NCI-H1048 (cell line): ENCODE measurements at regions not wholly inside any gene's neighbourhood (a gene's known extent, or its start where the extent isn't known, plus 50 kb on each side); places are given as distances from the start of the nearest gene placed in this dataset.

Source experiments
- DNase-seq: peaks from one replicate; lab custom pipeline; 2025; lab: John Stamatoyannopoulos, UW

- no peak for DNase-seq
These were observed 1362.7 kb upstream of the FAM98A start for GRCh38 chr2:34961822-34962221.

DNA sequence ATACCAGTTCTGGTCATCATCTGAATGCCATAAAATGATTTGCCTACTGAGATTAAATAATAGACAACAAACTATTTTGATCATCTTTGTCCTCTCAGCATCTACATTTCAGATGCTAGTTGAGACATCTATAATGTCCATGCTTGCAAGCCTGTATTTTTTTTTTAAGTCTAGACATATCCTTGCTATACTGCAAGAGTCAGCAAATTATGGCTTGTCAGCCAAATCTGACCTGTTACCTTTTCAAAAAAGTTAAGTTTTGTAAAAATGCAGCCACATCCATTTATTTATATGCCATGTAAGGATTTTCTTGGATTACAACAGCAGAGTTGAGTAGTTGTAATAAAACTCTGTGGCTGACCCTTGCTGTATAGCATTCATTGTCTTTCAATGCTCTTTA is 1355.7 kb upstream of the FAM98A start:
- no peak for DNase-seq

GRCh38 chr2:34950797-34951196 is 1351.7 kb upstream of the FAM98A start:
- DNase-seq, result no peak

DNA sequence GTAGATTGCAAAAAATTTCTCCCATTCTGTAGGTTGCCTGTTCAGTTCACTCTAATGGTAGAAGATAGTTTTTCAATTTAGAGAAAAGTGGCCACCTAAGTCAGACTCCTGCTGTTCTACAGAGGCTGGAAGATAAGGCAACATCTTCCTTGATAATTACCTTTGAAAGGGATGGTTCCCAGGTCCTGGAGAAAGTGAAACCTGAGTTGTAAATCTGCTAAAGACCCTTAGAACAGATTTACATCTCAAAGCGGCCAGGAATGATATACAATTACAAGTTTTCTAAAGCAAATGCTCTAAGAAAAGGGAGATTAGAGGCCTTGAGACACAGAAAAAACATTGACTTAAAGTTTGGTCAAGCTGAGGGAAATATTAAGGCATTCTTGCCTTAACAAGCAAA is 1350.2 kb upstream of the FAM98A start:
- DNase-seq, result no peak

- DNase-seq, result no peak
These were observed 1337.0 kb upstream of the FAM98A start for GRCh38 chr2:34936089-34936488.

GRCh38 chr2:34912084-34912483 is 1313.0 kb upstream of the FAM98A start:
- no peak for DNase-seq

DNA sequence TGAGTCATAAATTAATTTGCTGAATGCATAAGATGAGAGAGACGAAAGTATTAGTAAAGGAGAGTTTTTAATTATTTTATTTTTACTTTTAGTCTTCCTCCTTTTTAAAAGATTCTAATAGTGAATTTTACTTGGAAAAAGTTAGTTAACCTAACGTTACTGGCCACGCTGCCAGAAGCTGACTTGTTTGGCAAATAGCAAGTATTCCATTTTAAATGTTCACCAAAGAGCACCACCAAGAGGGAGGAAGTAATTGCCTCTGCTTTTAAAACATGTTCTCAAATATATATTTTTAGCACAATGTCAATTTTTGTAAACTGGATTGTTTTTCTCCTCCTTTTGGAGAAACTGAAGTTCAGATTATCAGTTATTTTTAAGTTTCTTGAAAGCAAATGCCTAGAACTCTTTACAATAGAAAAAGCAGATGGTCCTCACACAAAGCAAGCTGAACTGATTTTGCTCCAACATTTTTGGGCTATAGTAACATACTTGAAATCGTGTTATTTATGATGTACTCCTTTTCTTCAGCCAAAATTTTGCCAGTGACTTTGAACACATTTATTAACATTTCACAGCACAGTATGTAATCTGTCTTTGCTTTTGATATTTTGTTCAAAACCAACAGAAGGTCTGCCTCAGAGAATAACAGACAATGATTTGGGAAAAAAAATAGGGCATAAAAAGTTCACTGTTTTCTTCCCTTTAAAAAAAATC is 1311.0 kb upstream of the FAM98A start:
- DNase-seq, result no peak

- no peak for DNase-seq
These were observed 1308.7 kb upstream of the FAM98A start for GRCh38 chr2:34907812-34908211.

DNA sequence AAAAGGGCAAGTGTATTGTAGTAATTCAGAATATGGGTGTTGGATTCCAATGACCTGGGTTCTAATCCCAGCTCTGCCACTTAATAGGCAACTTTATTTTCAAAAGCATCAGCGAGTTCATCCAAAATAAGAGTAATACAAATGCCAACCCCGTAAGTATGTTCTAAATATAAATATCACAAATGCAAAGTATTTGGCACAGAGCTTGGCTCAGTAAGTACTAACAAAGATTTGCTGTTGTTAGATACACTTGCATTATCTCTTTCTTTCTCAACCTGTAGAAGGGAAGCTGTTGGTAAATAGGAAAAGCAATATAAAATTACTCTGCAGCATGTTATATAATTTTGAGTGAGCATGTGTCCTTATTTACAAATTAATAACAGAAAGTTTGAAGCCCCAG is 1302.6 kb upstream of the FAM98A start:
- DNase-seq, result no peak

DNA sequence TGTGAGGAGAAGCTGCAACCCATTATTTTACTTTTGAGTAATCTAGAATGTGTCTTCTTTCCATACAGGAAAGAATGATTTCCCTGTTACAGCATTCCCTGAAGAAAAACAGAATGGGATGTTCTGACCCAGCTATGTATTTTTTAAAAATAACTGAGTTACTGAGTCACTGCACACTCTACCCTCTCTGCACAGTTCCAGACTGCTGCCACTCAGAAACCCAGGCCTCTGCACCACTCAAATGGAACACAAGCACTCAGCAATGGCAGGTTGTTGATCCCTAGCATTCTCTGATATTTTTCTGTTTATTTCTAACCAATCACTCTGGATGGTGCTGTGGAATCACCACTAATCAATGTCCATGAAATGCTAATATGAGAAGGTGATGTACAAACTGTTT is 1300.0 kb upstream of the FAM98A start:
- no peak for DNase-seq

DNA sequence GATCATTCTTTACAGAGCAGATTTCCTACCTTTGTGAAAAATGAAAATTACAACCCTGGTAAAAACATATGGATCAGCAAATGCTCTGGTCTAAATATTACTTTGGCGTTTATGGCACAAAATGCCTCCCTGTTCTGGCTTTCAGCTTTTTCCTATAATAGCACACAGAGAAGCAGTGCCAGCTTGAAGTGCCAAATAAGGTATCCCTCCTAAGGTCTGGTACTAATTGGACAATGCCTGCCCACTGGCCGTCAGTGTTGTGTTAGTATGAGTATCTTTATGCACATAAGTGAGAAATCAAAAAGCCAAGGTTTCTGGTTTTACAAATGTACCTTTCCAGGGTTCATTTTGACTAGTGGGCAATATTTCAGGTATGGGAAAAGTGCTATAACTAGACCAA is 1293.7 kb upstream of the FAM98A start:
- DNase-seq, result no peak

GRCh38 chr2:34892256-34892655 is 1293.2 kb upstream of the FAM98A start:
- DNase-seq, result no peak

GRCh38 chr2:34875091-34875745 is 1276.1 kb upstream of the FAM98A start:
- no peak for DNase-seq

GRCh38 chr2:34853646-34854045 is 1254.5 kb upstream of the FAM98A start:
- no peak for DNase-seq

GRCh38 chr2:34851804-34852203 is 1252.7 kb upstream of the FAM98A start:
- no peak for DNase-seq

DNA sequence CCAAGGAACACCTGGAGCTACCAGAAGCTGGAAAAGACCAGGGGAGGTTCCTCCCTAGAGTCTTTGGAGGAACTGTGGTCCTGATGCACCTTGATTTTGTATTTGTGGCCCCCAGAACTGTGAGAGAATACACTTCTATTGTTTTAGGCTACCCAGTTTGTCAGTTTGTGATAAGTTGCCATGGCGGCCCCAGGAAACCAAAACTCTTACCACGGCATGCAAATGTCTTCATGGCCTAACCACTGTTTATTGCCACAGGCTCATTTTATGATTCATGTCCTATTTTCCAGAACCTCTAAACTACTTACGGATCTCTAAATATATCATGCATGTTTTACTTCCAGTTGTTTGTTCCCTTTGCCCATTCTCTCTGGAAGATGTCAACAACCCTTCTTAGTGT is 1250.7 kb upstream of the FAM98A start:
- DNase-seq, result no peak

DNA sequence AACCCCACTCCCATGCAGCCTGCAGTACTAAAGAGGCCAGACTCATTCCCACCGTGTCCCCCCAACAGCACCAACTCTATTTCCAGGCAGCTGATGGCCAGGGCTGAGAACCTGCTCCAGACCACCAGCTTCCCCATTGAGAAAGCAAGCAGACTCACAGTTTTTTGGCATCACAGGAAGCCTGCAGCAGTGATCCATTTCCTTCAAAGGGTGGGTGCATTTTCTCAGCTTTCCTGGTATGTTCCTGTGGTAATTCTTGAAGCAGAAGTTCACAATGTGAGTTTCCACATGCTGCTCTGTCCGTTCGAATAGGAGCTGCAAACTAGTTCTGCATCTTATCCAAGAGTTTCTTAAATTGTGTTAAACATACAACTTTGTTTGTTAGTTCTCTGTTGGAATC is 1249.6 kb upstream of the FAM98A start:
- DNase-seq, result no peak

- DNase-seq, result no peak
These were observed 1249.0 kb upstream of the FAM98A start for GRCh38 chr2:34848132-34848531.

- DNase-seq, result no peak
These were observed 1245.5 kb upstream of the FAM98A start for GRCh38 chr2:34844629-34845028.

GRCh38 chr2:34838408-34838807 is 1239.3 kb upstream of the FAM98A start:
- DNase-seq, result no peak

- no peak for DNase-seq
These were observed 1237.3 kb upstream of the FAM98A start for GRCh38 chr2:34836361-34836760.

DNA sequence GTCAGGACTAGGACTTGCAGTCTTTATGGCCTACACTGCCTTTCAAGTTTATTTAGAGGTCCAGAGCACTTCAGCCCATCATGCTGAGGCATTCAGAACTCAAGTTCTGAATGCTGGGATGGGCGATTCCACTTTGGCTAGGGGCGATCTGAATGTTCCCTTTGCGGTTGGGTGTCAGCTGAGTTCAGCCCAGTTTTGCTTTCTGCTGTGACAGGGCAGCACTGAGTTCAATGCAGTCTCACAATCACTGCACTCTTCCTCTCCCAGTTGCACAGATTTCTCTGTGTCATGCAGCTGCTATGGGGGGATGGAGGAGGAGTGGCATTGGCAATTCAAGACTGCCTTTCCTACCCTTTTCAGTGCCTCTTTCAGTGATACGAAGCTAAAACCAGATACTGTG is 1232.0 kb upstream of the FAM98A start:
- no peak for DNase-seq

DNA sequence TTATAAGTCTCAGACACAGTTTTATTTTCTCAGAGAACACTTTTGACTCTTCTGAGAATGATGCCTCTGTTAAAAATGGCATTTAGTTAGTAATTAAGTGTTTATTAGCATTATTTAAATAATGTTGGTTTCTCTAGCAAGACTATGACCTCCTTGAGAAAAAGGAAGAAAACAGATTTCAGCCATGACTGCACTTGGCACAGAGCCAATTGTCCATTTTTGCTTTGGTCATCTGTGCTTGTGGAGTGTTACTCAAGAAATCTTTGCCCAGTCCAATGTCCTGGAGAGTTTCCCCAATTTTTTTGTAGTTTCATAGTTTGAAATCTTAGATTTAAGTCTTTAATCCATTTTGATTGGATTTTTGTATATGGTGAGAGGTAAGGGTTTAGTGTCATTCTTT is 1229.4 kb upstream of the FAM98A start:
- DNase-seq, result no peak

GRCh38 chr2:34827398-34827797 is 1228.3 kb upstream of the FAM98A start:
- no peak for DNase-seq
